ENCODE measurements at regions not wholly inside any gene's neighbourhood (a gene's known extent, or its start where the extent isn't known, plus 50 kb on each side); places are given as distances from the start of the nearest gene placed in this dataset.

DNA sequence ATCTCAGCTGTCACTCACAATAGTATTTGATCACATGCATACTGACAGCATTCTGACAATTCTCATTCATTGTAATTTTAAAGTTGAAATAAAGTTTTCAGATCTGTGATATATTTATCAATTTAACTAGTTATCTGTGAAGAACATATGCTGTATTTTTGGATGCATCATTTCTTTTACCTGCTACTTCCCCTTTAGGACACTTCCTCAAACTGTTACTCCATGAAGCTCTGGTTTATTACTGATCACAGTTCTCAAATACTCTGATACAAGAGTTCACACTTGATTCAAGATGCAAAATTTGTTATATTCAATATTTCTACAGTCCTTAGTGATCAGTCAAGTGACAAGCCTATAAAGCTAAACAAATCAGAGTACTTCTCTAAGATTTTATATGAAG, 1655.2 kb downstream of the LRRC4C start:
- BruUV-seq (replicated peaks), result no TSS peak
- no peak overlapping the region for H3K27ac ChIP-seq (ENCODE audit: extremely low read length, insufficient read depth, low read length)
- no peaks in the 10 kb centered on the region for H3K79me2 ChIP-seq (ENCODE audit: insufficient read depth, low read length)
- in situ Hi-C loops (cut with HindIII; ENCODE audit: extremely low pct_ligation_motif_present, low pct_unique_long_range_greater_than_20kb), result no loop called here
- no peak for DNase-seq (ENCODE audit: low spot score)
- ChIA-PET CTCF (ENCODE audit: low intra/inter-chr PET ratio, low total read pairs) (no interaction called here), POLR2A (no interaction called here)
- no peak overlapping the region for H2AFZ ChIP-seq (ENCODE audit: low read length)
- no peak overlapping the region for H3K4me3 ChIP-seq (replicated peaks in 1 of 3; ENCODE audit: insufficient read depth in 1 of 3, low read depth in 2 of 3, low read length in 3 of 3)
- no peaks in the 10 kb centered on the region for H3K4me1 ChIP-seq (ENCODE audit: insufficient read depth, low read length)
- no peak for ATAC-seq
- no peak overlapping the region for H3K9ac ChIP-seq (ENCODE audit: insufficient read depth, low read depth, low read length)
- H3K9me3 ChIP-seq (ENCODE audit: low read length), result peaks cover 45% of the 10 kb centered on the region
- no peaks in the 10 kb centered on the region for H3K36me3 ChIP-seq (replicated peaks in 1 of 2; ENCODE audit: control insufficient read depth in 1 of 2, insufficient read depth in 2 of 2, low read length in 2 of 2)
- TF ChIP-seq FOXC1 (CRISPR knock-in tag; IDR thresholded peaks at IDR 0.05; ENCODE audit: borderline replicate concordance), result no peak
- TF ChIP-seq TBP (CRISPR knock-in tag; IDR thresholded peaks at IDR 0.05), result no peak
- TF ChIP-seq, protein P1, sequence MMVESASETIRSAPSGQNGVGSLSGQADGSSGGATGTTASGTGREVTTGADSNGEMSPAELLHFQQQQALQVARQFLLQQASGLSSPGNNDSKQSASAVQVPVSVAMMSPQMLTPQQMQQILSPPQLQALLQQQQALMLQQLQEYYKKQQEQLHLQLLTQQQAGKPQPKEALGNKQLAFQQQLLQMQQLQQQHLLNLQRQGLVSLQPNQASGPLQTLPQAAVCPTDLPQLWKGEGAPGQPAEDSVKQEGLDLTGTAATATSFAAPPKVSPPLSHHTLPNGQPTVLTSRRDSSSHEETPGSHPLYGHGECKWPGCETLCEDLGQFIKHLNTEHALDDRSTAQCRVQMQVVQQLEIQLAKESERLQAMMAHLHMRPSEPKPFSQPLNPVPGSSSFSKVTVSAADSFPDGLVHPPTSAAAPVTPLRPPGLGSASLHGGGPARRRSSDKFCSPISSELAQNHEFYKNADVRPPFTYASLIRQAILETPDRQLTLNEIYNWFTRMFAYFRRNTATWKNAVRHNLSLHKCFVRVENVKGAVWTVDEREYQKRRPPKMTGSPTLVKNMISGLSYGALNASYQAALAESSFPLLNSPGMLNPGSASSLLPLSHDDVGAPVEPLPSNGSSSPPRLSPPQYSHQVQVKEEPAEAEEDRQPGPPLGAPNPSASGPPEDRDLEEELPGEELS (CRISPR knock-in tag; IDR thresholded peaks at IDR 0.05), result no peak
- TF ChIP-seq ZNF619 (CRISPR knock-in tag; IDR thresholded peaks at IDR 0.05), result no peak
- no peak for TF ChIP-seq KDM4B (CRISPR knock-in tag; IDR thresholded peaks at IDR 0.05)
- no peak for TF ChIP-seq SPEN (CRISPR knock-in tag; IDR thresholded peaks at IDR 0.05; ENCODE audit: low read depth)
- no peak for TF ChIP-seq TEAD2 (CRISPR knock-in tag; IDR thresholded peaks at IDR 0.05)
- TF ChIP-seq, protein P2, sequence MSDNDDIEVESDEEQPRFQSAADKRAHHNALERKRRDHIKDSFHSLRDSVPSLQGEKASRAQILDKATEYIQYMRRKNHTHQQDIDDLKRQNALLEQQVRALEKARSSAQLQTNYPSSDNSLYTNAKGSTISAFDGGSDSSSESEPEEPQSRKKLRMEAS (IDR thresholded peaks at IDR 0.05), result no peak
- TF ChIP-seq ARNTL (CRISPR knock-in tag; IDR thresholded peaks at IDR 0.05), result no peak
- no peak for TF ChIP-seq HOXA7 (CRISPR knock-in tag; IDR thresholded peaks at IDR 0.05)
- no peak for TF ChIP-seq SSRP1 (CRISPR knock-in tag; IDR thresholded peaks at IDR 0.05)
- H3K27me3 ChIP-seq (ENCODE audit: control insufficient read depth in 1 of 2, insufficient read depth in 2 of 2, low read length in 2 of 2), result no peaks in the 10 kb centered on the region
- H3K4me2 ChIP-seq (ENCODE audit: low read depth, low read length), result no peak overlapping the region
- FAIRE-seq, result no peak
- intact Hi-C loops (cut with micrococcal nuclease; ENCODE audit: unreplicated experiment), result no loop called here
- no peaks in the 10 kb centered on the region for H4K20me1 ChIP-seq (ENCODE audit: insufficient read depth, low read length)
